HG02884 (cell line): ENCODE measurements at regions not wholly inside any gene's neighbourhood (a gene's known extent, or its start where the extent isn't known, plus 50 kb on each side); places are given as distances from the start of the nearest gene placed in this dataset.
"Not testable (repeated sequence)": the region's sequence is repeated elsewhere in the genome, so short reads cannot be mapped to it uniquely, and the experiment has no call there.

Experiments used
- ATAC-seq: cut with Tn5 transposase; IDR thresholded peaks from one replicate; pipeline ENCODE4 v1.9.1; 2021; ENCODE audit warnings: mild to moderate bottlenecking, moderate library complexity; ENCODE audit not compliant: unreplicated experiment

GRCh38 chr7:156324201-156324600 is 316.4 kb upstream of the RNF32 start:
- no peak for ATAC-seq

- not testable (repeated sequence) for ATAC-seq
These were observed 319.1 kb upstream of the RNF32 start for GRCh38 chr7:156321430-156321829.

- ATAC-seq, result no peak
These were observed 321.6 kb upstream of the RNF32 start for GRCh38 chr7:156318926-156319325.

- ATAC-seq, result no peak
These were observed 322.1 kb upstream of the RNF32 start for GRCh38 chr7:156318426-156318825.

GRCh38 chr7:156309016-156309620 is 331.5 kb upstream of the RNF32 start:
- ATAC-seq, result no peak

- no peak for ATAC-seq
These were observed 333.4 kb upstream of the RNF32 start for GRCh38 chr7:156307193-156307592.

- no peak for ATAC-seq
These were observed 335.2 kb upstream of the RNF32 start for GRCh38 chr7:156305351-156305750.

- ATAC-seq, result no peak
These were observed 357.8 kb upstream of the RNF32 start for GRCh38 chr7:156282816-156283215.

GRCh38 chr7:156279635-156280034 is 360.9 kb upstream of the RNF32 start:
- no peak for ATAC-seq

- ATAC-seq, result no peak
These were observed 365.3 kb upstream of the RNF32 start for GRCh38 chr7:156275292-156275691.

GRCh38 chr7:156274557-156274956 is 366.0 kb upstream of the RNF32 start:
- ATAC-seq, result no peak

GRCh38 chr7:156261581-156261980 is 379.0 kb upstream of the RNF32 start:
- no peak for ATAC-seq

GRCh38 chr7:156257904-156258303 is 382.7 kb upstream of the RNF32 start:
- no peak for ATAC-seq

- ATAC-seq, result no peak
These were observed 384.9 kb upstream of the RNF32 start for GRCh38 chr7:156255635-156256034.

GRCh38 chr7:156251861-156252260 is 388.7 kb upstream of the RNF32 start:
- no peak for ATAC-seq

- no peak for ATAC-seq
These were observed 400.0 kb upstream of the RNF32 start for GRCh38 chr7:156240532-156240931.

- no peak for ATAC-seq
These were observed 402.0 kb upstream of the RNF32 start for GRCh38 chr7:156238366-156239133.

GRCh38 chr7:156237614-156238013 is 403.0 kb upstream of the RNF32 start:
- ATAC-seq, result no peak

GRCh38 chr7:156236936-156237599 is 403.5 kb upstream of the RNF32 start:
- ATAC-seq, result no peak

- no peak for ATAC-seq
These were observed 404.2 kb upstream of the RNF32 start for GRCh38 chr7:156236181-156236889.

GRCh38 chr7:156234666-156235494 is 405.7 kb upstream of the RNF32 start:
- ATAC-seq, result no peak
